ENCODE measurements at regions not wholly inside any gene's neighbourhood (a gene's known extent, or its start where the extent isn't known, plus 50 kb on each side); places are given as distances from the start of the nearest gene placed in this dataset.

GRCh38 chr6:155985660-155986138 is 530.1 kb upstream of the NOX3 start:
- TF ChIP-seq SNAI2 (CRISPR knock-in tag; IDR thresholded peaks at IDR 0.05) = no peak
- no peak for TF ChIP-seq CSDC2 (CRISPR knock-in tag; IDR thresholded peaks at IDR 0.05)
- TF ChIP-seq TSHZ2 (CRISPR knock-in tag; IDR thresholded peaks at IDR 0.05) = no peak
- no peak for TF ChIP-seq GLIS3 (CRISPR knock-in tag; IDR thresholded peaks at IDR 0.05)
- TF ChIP-seq ZNF70 (CRISPR knock-in tag; IDR thresholded peaks at IDR 0.05) = no peak
- no peak for TF ChIP-seq ESRRG (CRISPR knock-in tag; IDR thresholded peaks at IDR 0.05)

GRCh38 chr6:155980768-155981079 is 525.1 kb upstream of the NOX3 start:
- no peak for ATAC-seq
- TF ChIP-seq TOX (CRISPR knock-in tag; IDR thresholded peaks at IDR 0.05; ENCODE audit: borderline replicate concordance) = no peak
- TF ChIP-seq ZFP3 (CRISPR knock-in tag; IDR thresholded peaks at IDR 0.05) = no peak
- TF ChIP-seq ZC3H10 (CRISPR knock-in tag; IDR thresholded peaks at IDR 0.05) = no peak

More at GRCh38 chr6:155985660-155986138, 530.1 kb upstream of the NOX3 start:
- ATAC-seq = no peak

- no peak for TF ChIP-seq CSDC2 (CRISPR knock-in tag; IDR thresholded peaks at IDR 0.05)
- no peak for TF ChIP-seq TCF4 (CRISPR knock-in tag; IDR thresholded peaks at IDR 0.05; ENCODE audit: borderline replicate concordance)
- TF ChIP-seq TSHZ2 (CRISPR knock-in tag; IDR thresholded peaks at IDR 0.05) = no peak
- TF ChIP-seq CSRNP3 (CRISPR knock-in tag; IDR thresholded peaks at IDR 0.05) = no peak
- no peak for TF ChIP-seq ZNF8 (CRISPR knock-in tag; IDR thresholded peaks at IDR 0.05)
- TF ChIP-seq ISL1 (CRISPR knock-in tag; IDR thresholded peaks at IDR 0.05) = no peak
- ATAC-seq = no peak
Observed at GRCh38 chr6:155980014-155980767, 524.6 kb upstream of the NOX3 start.

GRCh38 chr6:155975506-155975905 is 519.9 kb upstream of the NOX3 start:
- no peak for TF ChIP-seq RARB (CRISPR knock-in tag; IDR thresholded peaks at IDR 0.05)
- TF ChIP-seq GLIS3 (CRISPR knock-in tag; IDR thresholded peaks at IDR 0.05) = no peak
- no peak for TF ChIP-seq PATZ1 (CRISPR knock-in tag; IDR thresholded peaks at IDR 0.05; ENCODE audit: borderline replicate concordance)
- TF ChIP-seq BACH2 (CRISPR knock-in tag; IDR thresholded peaks at IDR 0.05; ENCODE audit: borderline replicate concordance) = no peak
- TF ChIP-seq CREB5 (CRISPR knock-in tag; IDR thresholded peaks at IDR 0.05; ENCODE audit: low read depth) = no peak
- no peak for TF ChIP-seq TCF4 (CRISPR knock-in tag; IDR thresholded peaks at IDR 0.05; ENCODE audit: borderline replicate concordance)
- no peak for TF ChIP-seq ISL1 (CRISPR knock-in tag; IDR thresholded peaks at IDR 0.05)
- no peak for TF ChIP-seq ZNF8 (CRISPR knock-in tag; IDR thresholded peaks at IDR 0.05)
- TF ChIP-seq TOX (CRISPR knock-in tag; IDR thresholded peaks at IDR 0.05; ENCODE audit: borderline replicate concordance) = no peak
- TF ChIP-seq ZC3H10 (CRISPR knock-in tag; IDR thresholded peaks at IDR 0.05) = no peak
- TF ChIP-seq CSDC2 (CRISPR knock-in tag; IDR thresholded peaks at IDR 0.05) = no peak
- no peak for TF ChIP-seq OSR1 (CRISPR knock-in tag; IDR thresholded peaks at IDR 0.05)
- ATAC-seq = no peak
